GM21381 (cell line): ENCODE measurements at regions not wholly inside any gene's neighbourhood (a gene's known extent, or its start where the extent isn't known, plus 50 kb on each side); places are given as distances from the start of the nearest gene placed in this dataset.
"Not testable (repeated sequence)": the region's sequence is repeated elsewhere in the genome, so short reads cannot be mapped to it uniquely, and the experiment has no call there.

Source experiments
- ATAC-seq: cut with Tn5 transposase; IDR thresholded peaks from one replicate; pipeline ENCODE4 v1.9.1; 2021; ENCODE audit warnings: mild to moderate bottlenecking, moderate library complexity; ENCODE audit not compliant: unreplicated experiment

GRCh38 chr2:66251573-66251972 lies 183.4 kb upstream of the MEIS1 start:
- no peak for ATAC-seq

- not testable (repeated sequence) for ATAC-seq
These were observed 185.8 kb upstream of the MEIS1 start for GRCh38 chr2:66249089-66249488.

- not testable (repeated sequence) for ATAC-seq
These were observed 191.1 kb upstream of the MEIS1 start for GRCh38 chr2:66243809-66244208.

GRCh38 chr2:66242888-66243287 lies 192.0 kb upstream of the MEIS1 start:
- ATAC-seq, result not testable (repeated sequence)

GRCh38 chr2:66242099-66242789 lies 192.7 kb upstream of the MEIS1 start:
- ATAC-seq, result no peak

GRCh38 chr2:66240286-66240685 lies 194.6 kb upstream of the MEIS1 start:
- ATAC-seq, result no peak

- no peak for ATAC-seq
These were observed 195.3 kb upstream of the MEIS1 start for GRCh38 chr2:66239655-66240054.

- ATAC-seq, result no peak
These were observed 197.0 kb upstream of the MEIS1 start for GRCh38 chr2:66237803-66238379.

GRCh38 chr2:66236816-66237802 lies 197.8 kb upstream of the MEIS1 start:
- no peak for ATAC-seq

GRCh38 chr2:66236067-66236685 lies 198.7 kb upstream of the MEIS1 start:
- no peak for ATAC-seq

- no peak for ATAC-seq
These were observed 199.5 kb upstream of the MEIS1 start for GRCh38 chr2:66235428-66235827.

- ATAC-seq, result no peak
These were observed 200.9 kb upstream of the MEIS1 start for GRCh38 chr2:66233981-66234380.

GRCh38 chr2:66228128-66228547 lies 206.8 kb upstream of the MEIS1 start:
- no peak for ATAC-seq

- no peak for ATAC-seq
These were observed 217.8 kb upstream of the MEIS1 start for GRCh38 chr2:66217039-66217585.

GRCh38 chr2:66212749-66213148 lies 222.2 kb upstream of the MEIS1 start:
- ATAC-seq, result no peak

GRCh38 chr2:66202586-66202985 lies 232.3 kb upstream of the MEIS1 start:
- ATAC-seq, result no peak

GRCh38 chr2:66201242-66201641 lies 233.7 kb upstream of the MEIS1 start:
- ATAC-seq, result no peak

GRCh38 chr2:66198873-66199272 lies 236.1 kb upstream of the MEIS1 start:
- ATAC-seq, result no peak

GRCh38 chr2:66192888-66193287 lies 242.0 kb upstream of the MEIS1 start:
- ATAC-seq, result no peak

GRCh38 chr2:66191311-66191710 lies 243.6 kb upstream of the MEIS1 start:
- no peak for ATAC-seq

GRCh38 chr2:66189553-66189952 lies 245.4 kb upstream of the MEIS1 start:
- no peak for ATAC-seq
